CD14-positive monocyte (primary cell): ENCODE measurements at regions not wholly inside any gene's neighbourhood (a gene's known extent, or its start where the extent isn't known, plus 50 kb on each side); places are given as distances from the start of the nearest gene placed in this dataset.

Experiments used
- DNase-seq, 3 donors: peaks; one replicate each; pipeline ENCODE4 v3.0.0-alpha.2; 2011 to 2022
- H2AFZ ChIP-seq: 2 replicates; pipeline ENCODE4 v1.6.0; 2012; ENCODE audit warnings: mild to moderate bottlenecking, low read depth, low read length, inconsistent platforms; ENCODE audit not compliant: insufficient read depth, poor library complexity, severe bottlenecking
- H3K27ac ChIP-seq, 2 donors: 1 replicate in 1 of 2; 2 replicates in 1 of 2; pipeline ENCODE4 v1.5.1; 2012 to 2013; ENCODE audit warnings: low read length in 2 of 2, control low read depth in 1 of 2, inconsistent platforms in 1 of 2, low read depth in 1 of 2, mild to moderate bottlenecking in 1 of 2
- H3K27me3 ChIP-seq, 2 donors: one replicate each; pipeline versions ENCODE4 v1.6.0 to v1.6.1; 2011 to 2013; ENCODE audit warnings: low read length in 2 of 2; ENCODE audit not compliant: control insufficient read depth in 2 of 2, insufficient read depth in 2 of 2
- H3K36me3 ChIP-seq, 2 donors: replicated peaks in 1 of 2; 1 replicate in 1 of 2; 2 replicates in 1 of 2; pipeline versions ENCODE4 v1.5.1 to v1.6.1; 2012 to 2013; ENCODE audit warnings: low read length in 2 of 2, control low read depth in 1 of 2, inconsistent platforms in 1 of 2, mild to moderate bottlenecking in 1 of 2; ENCODE audit not compliant: insufficient read depth in 2 of 2, control insufficient read depth in 1 of 2
- H3K4me1 ChIP-seq, 2 donors: 1 replicate in 1 of 2; 2 replicates in 1 of 2; pipeline versions ENCODE4 v1.5.1 to v1.6.1; 2012 to 2013; ENCODE audit warnings: low read length in 2 of 2, control low read depth in 1 of 2, inconsistent platforms in 1 of 2, mild to moderate bottlenecking in 1 of 2, moderate library complexity in 1 of 2; ENCODE audit not compliant: insufficient read depth in 2 of 2, control insufficient read depth in 1 of 2
- H3K4me2 ChIP-seq: replicated peaks from 2 replicates; pipeline ENCODE3; 2012; ENCODE audit warnings: low read length, moderate library complexity, mild to moderate bottlenecking; ENCODE audit not compliant: poor library complexity, severe bottlenecking; ENCODE audit errors: extremely low read depth
- H3K4me3 ChIP-seq, 3 experiments: fragments of 200-600 bp in 1 of 3; sonication (generic) in 1 of 3; replicated peaks in 1 of 3; 1 replicate in 2 of 3; 2 replicates in 1 of 3; pipeline ENCODE4 v1.5.1; 2011 to 2013; ENCODE audit warnings: low read length in 3 of 3, mild to moderate bottlenecking in 3 of 3, control low read depth in 2 of 3, low read depth in 2 of 3, inconsistent platforms in 1 of 3, moderate library complexity in 1 of 3
- H3K79me2 ChIP-seq: 2 replicates; pipeline ENCODE4 v1.6.0; 2012; ENCODE audit warnings: mild to moderate bottlenecking, control low read depth, inconsistent platforms, low read length, moderate library complexity; ENCODE audit not compliant: insufficient read depth
- H3K9ac ChIP-seq: 2 replicates; pipeline ENCODE4 v1.6.0; 2017; ENCODE audit warnings: low read length, mild to moderate bottlenecking; ENCODE audit not compliant: insufficient read depth, poor library complexity, severe bottlenecking
- H3K9me3 ChIP-seq, 2 donors: replicated peaks in 1 of 2; 1 replicate in 1 of 2; 2 replicates in 1 of 2; pipeline versions ENCODE4 v1.5.1 to v1.6.1; 2012 to 2013; ENCODE audit warnings: low read length in 2 of 2, control low read depth in 1 of 2; ENCODE audit not compliant: control insufficient read depth in 1 of 2, insufficient read depth in 1 of 2
- H4K20me1 ChIP-seq: 2 replicates; pipeline ENCODE4 v1.6.0; 2012; ENCODE audit warnings: mild to moderate bottlenecking, low read length, control low read depth, moderate library complexity; ENCODE audit not compliant: insufficient read depth
- H3K27ac Mint-ChIP-seq, 7 donors: one replicate each; pipeline ENCODE4 v1.8.0; 2020; ENCODE audit warnings: mild to moderate bottlenecking in 7 of 7, mixed read lengths in 7 of 7, moderate library complexity in 6 of 7, inconsistent platforms in 2 of 7
- H3K27me3 Mint-ChIP-seq, 3 donors: one replicate each; pipeline ENCODE4 v1.8.0; 2021 to 2022; ENCODE audit warnings: low read depth in 3 of 3, mild to moderate bottlenecking in 3 of 3, mixed read lengths in 3 of 3, moderate library complexity in 3 of 3, inconsistent platforms in 1 of 3
- H3K36me3 Mint-ChIP-seq, 2 donors: one replicate each; pipeline ENCODE4 v1.8.0; 2020; ENCODE audit warnings: mixed read lengths in 2 of 2, inconsistent platforms in 1 of 2, mild to moderate bottlenecking in 1 of 2
- H3K4me1 Mint-ChIP-seq: one replicate; pipeline ENCODE4 v1.8.0; 2020; ENCODE audit warnings: mild to moderate bottlenecking, mixed read lengths
- H3K4me3 Mint-ChIP-seq, 2 donors: one replicate each; pipeline ENCODE4 v1.8.0; 2020; ENCODE audit warnings: mild to moderate bottlenecking in 2 of 2, mixed read lengths in 2 of 2, moderate library complexity in 1 of 2
- H3K9me3 Mint-ChIP-seq, 7 donors: one replicate each; pipeline ENCODE4 v1.8.0; 2020 to 2022; ENCODE audit warnings: mixed read lengths in 7 of 7, mild to moderate bottlenecking in 6 of 7, moderate library complexity in 6 of 7, inconsistent platforms in 2 of 7
- WGBS: methylation state at CpG from one replicate; pipeline ENCODE4 v1.1.5; 2013; ENCODE audit warnings: missing lambda C conversion rate; ENCODE audit not compliant: insufficient coverage; 5-methylcytosine and 5-hydroxymethylcytosine counted together
- intact Hi-C, 2 donors: fragments of 100-400 bp; cut with micrococcal nuclease; formaldehyde crosslinking; loops; one replicate each; pipeline versions ENCODE4 v1.15.0 to v1.15.1; 2023
- TF ChIP-seq, protein P1 (sequence below): fragments of 200-600 bp; IDR thresholded peaks from one replicate; pipeline ENCODE4 v1.8.0; 2022; ENCODE audit warnings: antibody characterized with exemption, mild to moderate bottlenecking

DNA sequence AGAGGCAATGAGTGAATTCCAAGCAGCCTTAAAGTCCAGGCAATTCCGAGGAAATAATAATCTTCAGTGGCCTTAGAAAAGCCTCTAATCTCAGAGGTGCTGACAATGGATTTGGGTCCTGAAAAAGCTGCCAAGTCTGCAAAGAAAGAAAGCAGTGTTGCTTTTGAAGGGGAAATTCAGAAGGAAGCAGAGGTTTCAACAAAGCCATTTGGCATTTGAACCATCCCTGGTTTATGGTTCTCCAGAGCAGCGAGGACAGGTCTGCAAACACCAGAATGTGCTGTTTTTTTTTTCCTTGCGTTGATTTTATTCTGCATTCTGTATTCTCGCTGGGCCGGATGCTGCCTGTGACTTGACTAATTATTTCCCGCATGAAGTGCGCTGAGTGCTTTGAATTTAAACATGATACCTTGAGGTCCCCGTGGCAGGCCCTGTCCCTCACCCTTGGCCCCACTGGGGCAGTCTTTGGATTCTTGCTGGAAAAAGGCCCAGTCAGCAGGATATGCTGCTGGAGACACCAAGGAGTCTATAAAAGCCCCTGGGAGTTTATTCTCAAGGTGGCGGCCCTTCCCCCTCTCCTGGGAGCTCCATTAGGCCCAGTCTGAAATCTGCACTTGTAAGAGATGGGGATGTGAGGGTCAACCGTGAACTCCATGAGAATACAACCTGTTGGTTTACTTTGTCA, 338.3 kb downstream of the HAPSTR1 start:
- Histone ChIP-seq H3K79me2 (no peaks in the 10 kb centered on the region), H3K9ac (no peak overlapping the region), H4K20me1 (no peaks in the 10 kb centered on the region), H3K27me3 (no peaks in the 10 kb centered on the region), H3K4me1 (no peaks in the 10 kb centered on the region), H3K9me3 (no peaks in the 10 kb centered on the region), H2AFZ (no peak overlapping the region), H3K4me3 (no peak overlapping the region), H3K27ac (no peak overlapping the region), H3K36me3 (no peaks in the 10 kb centered on the region), H3K4me2 (no peak overlapping the region)
- WGBS = 85% methylated on average over 8 of the region's 10 CpGs
- TF ChIP-seq, protein P1, sequence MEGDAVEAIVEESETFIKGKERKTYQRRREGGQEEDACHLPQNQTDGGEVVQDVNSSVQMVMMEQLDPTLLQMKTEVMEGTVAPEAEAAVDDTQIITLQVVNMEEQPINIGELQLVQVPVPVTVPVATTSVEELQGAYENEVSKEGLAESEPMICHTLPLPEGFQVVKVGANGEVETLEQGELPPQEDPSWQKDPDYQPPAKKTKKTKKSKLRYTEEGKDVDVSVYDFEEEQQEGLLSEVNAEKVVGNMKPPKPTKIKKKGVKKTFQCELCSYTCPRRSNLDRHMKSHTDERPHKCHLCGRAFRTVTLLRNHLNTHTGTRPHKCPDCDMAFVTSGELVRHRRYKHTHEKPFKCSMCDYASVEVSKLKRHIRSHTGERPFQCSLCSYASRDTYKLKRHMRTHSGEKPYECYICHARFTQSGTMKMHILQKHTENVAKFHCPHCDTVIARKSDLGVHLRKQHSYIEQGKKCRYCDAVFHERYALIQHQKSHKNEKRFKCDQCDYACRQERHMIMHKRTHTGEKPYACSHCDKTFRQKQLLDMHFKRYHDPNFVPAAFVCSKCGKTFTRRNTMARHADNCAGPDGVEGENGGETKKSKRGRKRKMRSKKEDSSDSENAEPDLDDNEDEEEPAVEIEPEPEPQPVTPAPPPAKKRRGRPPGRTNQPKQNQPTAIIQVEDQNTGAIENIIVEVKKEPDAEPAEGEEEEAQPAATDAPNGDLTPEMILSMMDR = no peak
- no peak for DNase-seq
- no peaks in the 10 kb centered on the region for H3K36me3 Mint-ChIP-seq
- no peak overlapping the region for H3K27ac Mint-ChIP-seq
- H3K9me3 Mint-ChIP-seq = peaks cover 0 to 2% (median 0%) of the 10 kb centered on the region in 7 donors
- intact Hi-C loops = no loop called here
- peaks cover 0 to 4% (median 2%) of the 10 kb centered on the region in 3 donors for H3K27me3 Mint-ChIP-seq
- H3K4me1 Mint-ChIP-seq = no peaks in the 10 kb centered on the region
- no peak overlapping the region for H3K4me3 Mint-ChIP-seq

DNA sequence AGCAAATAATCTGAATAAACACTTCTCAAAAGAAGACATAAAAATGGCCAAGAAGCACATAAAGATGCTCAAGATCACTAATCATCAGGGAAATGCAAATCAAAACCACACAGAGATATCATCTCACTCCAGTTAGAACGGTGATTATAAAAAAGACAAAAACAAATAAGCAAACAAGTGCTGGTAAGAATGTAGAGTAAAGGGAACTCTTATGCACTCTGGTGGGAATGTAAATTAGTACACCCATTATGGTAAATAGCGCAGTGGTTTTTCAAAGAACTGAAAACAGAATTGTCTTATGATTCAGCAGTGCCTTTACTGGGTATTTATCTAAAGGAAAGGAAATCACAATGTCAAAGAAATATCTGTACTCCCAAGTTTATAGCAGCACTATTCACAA, 343.2 kb downstream of the HAPSTR1 start:
- Histone ChIP-seq H3K9me3 (no peaks in the 10 kb centered on the region), H3K9ac (no peak overlapping the region), H3K4me3 (no peak overlapping the region), H3K27me3 (no peaks in the 10 kb centered on the region), H3K36me3 (no peaks in the 10 kb centered on the region), H4K20me1 (no peaks in the 10 kb centered on the region), H3K4me2 (no peak overlapping the region), H3K4me1 (no peaks in the 10 kb centered on the region), H3K27ac (no peak overlapping the region), H2AFZ (no peak overlapping the region), H3K79me2 (no peaks in the 10 kb centered on the region)
- Mint-ChIP-seq H3K4me3 (no peak overlapping the region), H3K27me3 (peaks cover 0 to 4% (median 0%) of the 10 kb centered on the region in 3 donors), H3K27ac (no peak overlapping the region), H3K36me3 (no peaks in the 10 kb centered on the region), H3K9me3 (peaks cover 0 to 5% (median 2%) of the 10 kb centered on the region in 7 donors), H3K4me1 (no peaks in the 10 kb centered on the region)
- no CpG with 5 or more reads among the region's 2 CpGs for WGBS
- intact Hi-C loops = no loop called here
- DNase-seq = no peak
- TF ChIP-seq, protein P1 = no peak
